ENCODE measurements at regions not wholly inside any gene's neighbourhood (a gene's known extent, or its start where the extent isn't known, plus 50 kb on each side); places are given as distances from the start of the nearest gene placed in this dataset.
"Not testable (repeated sequence)": the region's sequence is repeated elsewhere in the genome, so short reads cannot be mapped to it uniquely, and the experiment has no call there.

DNA sequence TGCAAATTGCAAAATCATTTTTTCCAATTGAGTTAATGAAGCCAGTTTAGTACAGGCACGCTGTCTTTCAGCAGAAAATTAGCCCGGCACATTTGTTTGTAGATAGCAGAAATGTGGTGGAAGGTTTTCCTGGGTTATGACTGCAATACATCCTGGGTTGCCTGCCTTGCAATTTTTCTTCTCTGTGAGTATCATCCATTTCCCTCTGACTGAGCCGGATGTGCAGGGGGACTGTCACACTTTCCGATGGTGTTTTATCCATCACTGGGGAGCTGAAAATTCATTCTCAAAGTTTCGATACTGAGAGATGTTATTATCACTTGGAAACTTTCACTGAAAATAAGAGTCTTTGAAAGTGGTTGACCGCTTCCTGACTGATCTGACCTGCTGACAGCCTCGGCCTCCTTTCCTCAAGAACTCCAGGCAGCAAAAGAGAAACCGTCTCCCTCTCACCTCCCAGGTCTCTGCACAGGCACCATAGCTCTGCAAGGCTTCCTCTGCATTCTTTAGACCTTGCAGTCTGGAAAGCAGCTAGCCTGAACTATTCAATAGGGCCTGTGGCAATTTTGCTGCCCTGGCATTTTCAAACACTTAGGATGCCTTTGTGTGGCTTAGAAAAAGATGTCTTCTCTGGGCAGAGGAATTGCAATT is 320.8 kb upstream of the NRP1 start:
- no peaks in the 10 kb centered on the region for H3K9me3 ChIP-seq (ENCODE audit: control insufficient read depth, low read length)
- 70% methylated on average over 8 of the region's 8 CpGs for WGBS
- no peaks in the 10 kb centered on the region for H3K27me3 ChIP-seq (ENCODE audit: control insufficient read depth, insufficient read depth)
- DNase-seq, result no peak
- ATAC-seq, result no peak
- H3K4me3 ChIP-seq (ENCODE audit: low read length), result no peak overlapping the region
- intact Hi-C loops (cut with DNase I), result no loop called here
- no peak overlapping the region for H3K27ac ChIP-seq (ENCODE audit: low read length)
- H3K4me1 ChIP-seq (ENCODE audit: control insufficient read depth, insufficient read depth, low read length), result no peaks in the 10 kb centered on the region

GRCh38 chr10:33653584-33654367 is 319.3 kb upstream of the NRP1 start:
- Histone ChIP-seq H3K4me1 (ENCODE audit: control insufficient read depth, insufficient read depth, low read length) (no peaks in the 10 kb centered on the region), H3K4me3 (ENCODE audit: low read length) (no peak overlapping the region), H3K27me3 (ENCODE audit: control insufficient read depth, insufficient read depth) (no peaks in the 10 kb centered on the region), H3K9me3 (ENCODE audit: control insufficient read depth, low read length) (no peaks in the 10 kb centered on the region), H3K27ac (ENCODE audit: low read length) (no peak overlapping the region)
- WGBS, result 80% methylated on average over 7 of the region's 7 CpGs
- ATAC-seq (no peak), DNase-seq (no peak)
- intact Hi-C loops (cut with DNase I), result no loop called here

DNA sequence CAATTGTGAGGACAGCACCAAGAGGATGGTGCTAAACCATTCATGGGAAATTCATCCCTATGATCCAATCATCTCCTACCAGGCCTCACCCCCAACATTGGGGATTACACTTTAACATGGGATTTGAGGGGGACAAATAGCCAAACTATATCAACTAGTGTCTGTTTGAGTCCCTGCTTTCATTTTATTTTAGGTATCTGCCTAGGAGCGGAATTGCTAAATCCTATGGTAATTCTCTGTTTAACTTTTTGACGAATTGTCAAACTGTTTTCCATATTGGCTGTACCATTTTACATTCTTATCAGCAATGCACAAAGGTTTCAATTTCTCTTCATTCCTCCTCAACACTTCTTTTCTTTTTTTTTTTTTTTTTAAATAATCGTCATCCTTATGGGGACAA is 318.4 kb upstream of the NRP1 start:
- no peaks in the 10 kb centered on the region for H3K4me1 ChIP-seq (ENCODE audit: control insufficient read depth, insufficient read depth, low read length)
- H3K27ac ChIP-seq (ENCODE audit: low read length), result no peak overlapping the region
- intact Hi-C loops (cut with DNase I), result no loop called here
- ATAC-seq, result no peak
- no peak for DNase-seq
- no peaks in the 10 kb centered on the region for H3K27me3 ChIP-seq (ENCODE audit: control insufficient read depth, insufficient read depth)
- H3K9me3 ChIP-seq (ENCODE audit: control insufficient read depth, low read length), result no peaks in the 10 kb centered on the region
- 98% methylated on average over 3 of the region's 3 CpGs for WGBS
- no peak overlapping the region for H3K4me3 ChIP-seq (ENCODE audit: low read length)

GRCh38 chr10:33650131-33650530 is 315.7 kb upstream of the NRP1 start:
- H3K4me1 ChIP-seq (ENCODE audit: control insufficient read depth, insufficient read depth, low read length); ATAC-seq; H3K27ac ChIP-seq (ENCODE audit: low read length); DNase-seq; H3K27me3 ChIP-seq (ENCODE audit: control insufficient read depth, insufficient read depth); H3K4me3 ChIP-seq (ENCODE audit: low read length); intact Hi-C loops (cut with DNase I); H3K9me3 ChIP-seq (ENCODE audit: control insufficient read depth, low read length): not testable (repeated sequence)
- WGBS, result 74% methylated on average over 2 of the region's 2 CpGs

- DNase-seq (no peak), ATAC-seq (no peak)
- Histone ChIP-seq H3K27ac (ENCODE audit: low read length) (no peak overlapping the region), H3K4me3 (ENCODE audit: low read length) (no peak overlapping the region), H3K4me1 (ENCODE audit: control insufficient read depth, insufficient read depth, low read length) (peaks cover 1% of the 10 kb centered on the region), H3K27me3 (ENCODE audit: control insufficient read depth, insufficient read depth) (no peaks in the 10 kb centered on the region), H3K9me3 (ENCODE audit: control insufficient read depth, low read length) (no peaks in the 10 kb centered on the region)
- intact Hi-C loops (cut with DNase I), result no loop called here
Measured at GRCh38 chr10:33643042-33643441, 308.6 kb upstream of the NRP1 start.

- ATAC-seq, result no peak
- 95% methylated on average over 3 of the region's 3 CpGs for WGBS
- intact Hi-C loops (cut with DNase I), result no loop called here
- H3K9me3 ChIP-seq (ENCODE audit: control insufficient read depth, low read length), result no peaks in the 10 kb centered on the region
- H3K4me1 ChIP-seq (ENCODE audit: control insufficient read depth, insufficient read depth, low read length), result no peaks in the 10 kb centered on the region
- H3K27ac ChIP-seq (ENCODE audit: low read length), result no peak overlapping the region
- H3K4me3 ChIP-seq (ENCODE audit: low read length), result no peak overlapping the region
- no peak for DNase-seq
- no peaks in the 10 kb centered on the region for H3K27me3 ChIP-seq (ENCODE audit: control insufficient read depth, insufficient read depth)
Measured at GRCh38 chr10:33638891-33639290, 304.4 kb upstream of the NRP1 start.

GRCh38 chr10:33638374-33638773 is 303.9 kb upstream of the NRP1 start:
- Histone ChIP-seq H3K4me1 (ENCODE audit: control insufficient read depth, insufficient read depth, low read length) (no peaks in the 10 kb centered on the region), H3K4me3 (ENCODE audit: low read length) (no peak overlapping the region), H3K27ac (ENCODE audit: low read length) (no peak overlapping the region), H3K9me3 (ENCODE audit: control insufficient read depth, low read length) (no peaks in the 10 kb centered on the region), H3K27me3 (ENCODE audit: control insufficient read depth, insufficient read depth) (no peaks in the 10 kb centered on the region)
- no peak for DNase-seq
- WGBS, result 92% methylated on average over 3 of the region's 3 CpGs
- intact Hi-C loops (cut with DNase I), result no loop called here
- no peak for ATAC-seq

- Histone ChIP-seq H3K4me3 (ENCODE audit: low read length) (no peak overlapping the region), H3K9me3 (ENCODE audit: control insufficient read depth, low read length) (no peaks in the 10 kb centered on the region), H3K27me3 (ENCODE audit: control insufficient read depth, insufficient read depth) (no peaks in the 10 kb centered on the region), H3K27ac (ENCODE audit: low read length) (no peak overlapping the region), H3K4me1 (ENCODE audit: control insufficient read depth, insufficient read depth, low read length) (no peaks in the 10 kb centered on the region)
- ATAC-seq, result no peak
- WGBS, result 85% methylated on average over 6 of the region's 6 CpGs
- DNase-seq, result no peak
- intact Hi-C loops (cut with DNase I), result no loop called here
Measured at GRCh38 chr10:33635967-33636515, 301.6 kb upstream of the NRP1 start.

- no peak overlapping the region for H3K4me3 ChIP-seq (ENCODE audit: low read length)
- DNase-seq (no peak), ATAC-seq (no peak)
- no peaks in the 10 kb centered on the region for H3K27me3 ChIP-seq (ENCODE audit: control insufficient read depth, insufficient read depth)
- H3K4me1 ChIP-seq (ENCODE audit: control insufficient read depth, insufficient read depth, low read length), result no peaks in the 10 kb centered on the region
- intact Hi-C loops (cut with DNase I), result no loop called here
- no peaks in the 10 kb centered on the region for H3K9me3 ChIP-seq (ENCODE audit: control insufficient read depth, low read length)
- no peak overlapping the region for H3K27ac ChIP-seq (ENCODE audit: low read length)
Measured at GRCh38 chr10:33632432-33632831, 298.0 kb upstream of the NRP1 start.

DNA sequence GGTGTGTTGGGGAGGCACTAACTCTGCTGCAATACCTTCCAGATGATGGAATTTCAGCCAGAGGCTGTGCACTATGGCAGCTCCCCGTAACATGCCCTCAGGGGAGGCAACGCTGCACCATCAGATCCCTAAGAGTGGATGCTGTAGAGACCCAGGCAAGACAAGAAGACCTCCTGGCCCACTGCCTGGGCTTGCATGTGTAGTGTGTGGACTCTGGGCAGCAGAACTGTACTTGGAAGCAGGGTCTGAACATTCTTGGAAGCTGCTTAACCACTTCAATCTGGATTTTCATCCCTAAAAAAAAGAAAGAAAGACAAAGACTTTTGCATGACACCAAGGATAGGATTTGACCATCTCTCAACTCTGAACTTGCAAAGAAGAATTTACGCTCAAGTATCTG is 297.5 kb upstream of the NRP1 start:
- no peaks in the 10 kb centered on the region for H3K27me3 ChIP-seq (ENCODE audit: control insufficient read depth, insufficient read depth)
- H3K27ac ChIP-seq (ENCODE audit: low read length), result no peak overlapping the region
- no peak overlapping the region for H3K4me3 ChIP-seq (ENCODE audit: low read length)
- H3K9me3 ChIP-seq (ENCODE audit: control insufficient read depth, low read length), result no peaks in the 10 kb centered on the region
- DNase-seq (peak in 1 of 3 donors; percentile 58), ATAC-seq (peak in 1 of 2 donors; percentile 40)
- H3K4me1 ChIP-seq (ENCODE audit: control insufficient read depth, insufficient read depth, low read length), result no peaks in the 10 kb centered on the region
- 77% methylated on average over 3 of the region's 3 CpGs for whole genome bisulfite sequencing
- intact Hi-C loops (cut with DNase I), result no loop called here

DNA sequence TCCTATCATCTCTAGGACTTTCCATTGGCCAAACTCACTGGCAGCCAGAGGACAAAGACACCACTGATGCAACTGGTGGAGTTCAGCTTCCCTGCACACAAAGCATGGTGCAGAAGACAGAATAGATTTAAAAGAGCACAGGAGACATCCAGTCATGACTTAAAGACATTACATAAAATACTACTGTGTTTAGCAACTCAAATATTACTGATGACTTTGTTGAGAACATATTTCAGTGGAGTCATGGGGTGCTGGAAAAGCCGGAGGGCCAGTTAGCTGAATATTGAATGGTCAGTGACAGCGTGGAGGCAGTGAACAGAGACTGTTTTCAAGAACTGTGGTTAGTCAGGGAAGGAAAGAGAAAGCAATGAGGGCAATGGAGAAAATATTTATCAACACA is 296.3 kb upstream of the NRP1 start:
- H3K4me1 ChIP-seq (ENCODE audit: control insufficient read depth, insufficient read depth, low read length), result no peaks in the 10 kb centered on the region
- no peaks in the 10 kb centered on the region for H3K9me3 ChIP-seq (ENCODE audit: control insufficient read depth, low read length)
- H3K4me3 ChIP-seq (ENCODE audit: low read length), result no peak overlapping the region
- WGBS, result 91% methylated on average over 2 of the region's 2 CpGs
- DNase-seq (no peak), ATAC-seq (no peak)
- intact Hi-C loops (cut with DNase I), result no loop called here
- H3K27me3 ChIP-seq (ENCODE audit: control insufficient read depth, insufficient read depth), result no peaks in the 10 kb centered on the region
- no peak overlapping the region for H3K27ac ChIP-seq (ENCODE audit: low read length)

Measured in right cardiac atrium (tissue), 5 donors.